TTC549 (cell line): ENCODE measurements at regions not wholly inside any gene's neighbourhood (a gene's known extent, or its start where the extent isn't known, plus 50 kb on each side); places are given as distances from the start of the nearest gene placed in this dataset.
"Not testable (repeated sequence)": the region's sequence is repeated elsewhere in the genome, so short reads cannot be mapped to it uniquely, and the experiment has no call there.

Experiments used
- FAIRE-seq: peaks from 2 replicates; lab custom pipeline; 2012; peaks lifted over from hg19 to GRCh38; lab: Jason Lieb, UNC

DNA sequence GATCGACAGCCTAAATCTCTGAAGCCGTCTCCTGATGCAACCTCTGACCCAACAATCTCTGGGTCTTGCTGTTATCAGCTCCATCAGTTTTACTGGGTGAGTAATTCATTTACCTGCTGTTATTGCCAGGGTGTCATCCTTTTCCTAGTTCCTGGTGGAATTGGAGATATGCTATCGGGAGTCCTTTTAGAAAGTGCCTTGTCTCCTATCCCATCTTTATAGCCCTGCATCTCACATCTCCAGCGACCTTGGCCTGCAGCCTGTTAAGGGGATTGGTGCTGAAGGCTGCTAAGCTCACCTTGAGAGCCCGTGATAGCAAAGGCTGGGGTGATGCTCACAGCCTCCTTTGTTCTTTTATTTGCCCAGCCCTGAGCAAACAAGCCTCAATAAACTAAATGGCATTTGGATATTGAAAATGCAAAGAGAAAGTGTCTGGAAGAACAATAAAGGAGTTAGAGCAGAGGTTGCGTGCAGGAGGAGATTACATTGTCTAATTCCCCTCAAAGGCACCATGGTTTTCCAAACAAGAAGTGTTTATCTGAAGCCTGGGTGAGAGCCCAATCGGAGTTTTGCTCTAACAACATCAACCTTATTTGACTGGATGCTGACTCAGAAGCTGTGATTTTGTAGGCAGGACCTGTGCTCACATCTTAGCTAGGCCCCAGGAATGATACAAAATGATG lies 101.8 kb downstream of the RPLP1 start:
- FAIRE-seq: no peak

DNA sequence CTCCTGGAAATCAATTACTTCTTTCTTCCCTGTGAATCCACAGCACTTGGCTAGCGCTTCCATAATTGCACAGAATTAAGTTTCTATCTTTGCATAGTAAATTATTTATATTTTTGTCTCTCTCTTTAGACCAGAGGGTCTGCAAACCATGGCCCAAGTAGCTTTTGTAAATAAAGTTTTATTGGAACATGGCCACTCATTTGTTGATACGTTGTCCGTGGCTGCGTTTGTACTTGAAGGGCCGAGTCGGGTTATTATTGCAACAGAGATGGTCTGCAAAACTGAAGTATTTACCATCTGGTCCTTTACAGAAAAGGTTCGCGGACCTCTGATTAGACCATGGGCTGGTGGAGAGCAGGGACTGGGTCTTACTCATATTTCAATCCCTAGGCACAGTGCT lies 102.5 kb downstream of the RPLP1 start:
- no peak for FAIRE-seq

DNA sequence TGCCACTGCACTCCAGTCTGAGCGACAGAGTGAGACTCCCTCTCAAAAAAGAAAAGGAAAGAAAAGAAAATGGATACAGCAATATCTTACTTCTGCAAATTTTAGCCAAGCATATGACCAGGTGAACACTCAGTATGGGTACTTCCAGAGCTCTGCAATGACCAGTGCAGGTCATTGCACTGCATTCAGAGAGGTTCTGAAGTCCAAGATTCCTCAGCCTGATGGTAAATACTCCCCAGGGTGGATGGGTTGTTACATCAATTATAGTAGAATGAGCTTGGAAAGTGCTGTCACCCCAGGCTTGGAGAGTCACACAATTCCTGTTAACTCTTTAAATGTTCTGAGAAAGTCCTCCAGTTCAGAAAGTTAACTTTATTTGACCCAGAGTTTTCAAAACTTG lies 103.7 kb downstream of the RPLP1 start:
- FAIRE-seq: no peak

DNA sequence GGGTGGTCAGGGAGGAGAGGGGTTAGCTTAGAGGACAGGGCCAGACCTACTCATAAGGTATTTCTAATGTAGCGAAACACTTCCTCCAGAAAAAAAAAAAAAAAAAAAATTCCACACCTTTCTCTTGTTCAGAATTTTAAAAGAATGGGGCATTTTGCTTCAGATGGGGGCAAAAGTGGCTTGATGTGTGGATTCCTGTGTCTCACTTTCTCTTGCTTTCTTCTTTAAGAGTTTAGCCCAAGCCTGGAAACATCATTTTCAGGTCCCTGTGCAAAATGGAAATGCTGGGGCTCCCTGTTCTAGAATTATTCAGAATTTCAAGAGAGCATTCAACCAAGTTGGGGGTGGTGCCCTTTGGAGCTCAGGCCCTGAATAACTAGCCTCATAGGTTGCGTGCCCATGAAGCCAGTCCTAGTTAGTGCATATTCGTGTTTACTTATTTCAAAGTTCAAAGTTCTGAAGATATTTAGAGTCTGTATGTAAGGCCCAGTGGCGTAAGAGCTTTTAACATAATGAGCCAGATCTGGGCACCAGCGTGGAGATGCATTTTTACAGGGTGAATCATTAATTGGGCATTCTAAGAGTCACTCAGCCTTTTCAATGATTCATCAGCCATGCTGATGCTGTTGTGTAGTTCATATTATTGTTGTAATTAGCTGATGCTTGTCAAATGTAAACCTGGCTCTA lies 104.5 kb downstream of the RPLP1 start:
- no peak for FAIRE-seq

DNA sequence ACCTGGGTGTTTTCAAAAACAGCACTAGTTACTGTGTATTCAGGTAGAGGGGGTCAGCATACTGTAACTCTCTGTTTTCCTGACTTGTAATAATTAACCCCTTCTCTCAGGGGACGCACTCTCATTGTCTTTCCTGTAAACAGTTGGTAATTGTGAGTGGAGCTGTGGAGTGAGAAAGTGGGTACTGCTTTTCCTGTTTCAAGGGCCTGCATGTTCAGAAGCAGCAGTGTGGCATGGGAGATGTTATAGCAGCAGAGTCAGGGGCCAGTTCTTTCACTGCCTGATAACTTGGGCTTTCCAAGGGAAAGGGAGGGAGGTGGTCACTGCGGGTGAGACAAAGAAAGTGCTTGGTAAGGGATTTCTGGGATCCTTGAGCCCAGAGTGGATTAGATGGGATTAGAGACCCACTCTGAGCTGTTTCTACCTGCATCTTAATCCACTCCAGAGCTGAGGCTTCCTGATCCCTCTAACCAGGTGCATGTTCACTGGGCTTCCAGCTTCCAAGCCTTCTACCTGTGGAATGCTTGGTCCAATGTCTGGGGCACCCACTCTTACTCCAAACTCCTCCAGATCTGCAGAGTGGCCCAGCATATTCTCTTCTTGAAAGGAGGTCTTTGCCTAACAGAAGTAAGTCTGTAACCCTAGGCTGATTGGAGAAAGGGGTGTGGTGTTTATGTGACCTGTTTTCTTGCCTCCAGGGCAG lies 105.2 kb downstream of the RPLP1 start:
- no peak for FAIRE-seq

DNA sequence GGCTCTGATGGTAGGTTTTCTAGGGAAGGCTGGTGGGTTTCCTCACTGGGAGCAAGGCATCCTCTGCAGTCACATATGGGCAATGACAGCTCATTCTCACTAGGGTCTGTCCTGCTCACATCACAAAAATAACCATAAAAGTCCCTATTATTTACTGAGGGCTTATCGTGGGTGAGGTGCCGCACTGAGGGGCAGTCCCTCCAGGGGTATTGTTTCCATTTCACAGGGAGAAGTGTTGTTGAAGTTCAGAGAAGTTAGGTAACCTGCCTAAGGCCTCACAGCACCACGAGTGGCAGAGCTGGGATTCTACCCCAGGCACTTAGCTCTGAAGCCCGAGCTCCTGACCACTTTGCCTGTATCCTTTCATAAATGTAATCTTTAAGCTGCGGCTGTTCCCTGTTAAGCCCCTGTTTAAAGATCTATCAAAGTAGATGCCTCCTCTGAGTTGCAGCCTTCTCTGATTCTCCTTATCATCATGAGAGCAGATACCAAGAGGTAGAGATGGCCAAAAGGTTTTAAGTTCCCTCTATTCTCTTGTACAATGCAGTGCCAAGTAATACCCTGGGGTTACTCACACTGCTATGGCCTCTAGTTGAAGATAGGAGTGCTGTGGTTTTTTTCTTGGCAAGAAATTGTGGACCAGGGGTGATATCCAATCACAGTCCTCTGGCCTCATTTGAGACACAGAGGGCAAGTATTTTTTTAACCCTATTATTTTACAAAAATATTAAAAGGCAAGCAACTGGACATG lies 107.0 kb downstream of the RPLP1 start:
- FAIRE-seq: no peak

DNA sequence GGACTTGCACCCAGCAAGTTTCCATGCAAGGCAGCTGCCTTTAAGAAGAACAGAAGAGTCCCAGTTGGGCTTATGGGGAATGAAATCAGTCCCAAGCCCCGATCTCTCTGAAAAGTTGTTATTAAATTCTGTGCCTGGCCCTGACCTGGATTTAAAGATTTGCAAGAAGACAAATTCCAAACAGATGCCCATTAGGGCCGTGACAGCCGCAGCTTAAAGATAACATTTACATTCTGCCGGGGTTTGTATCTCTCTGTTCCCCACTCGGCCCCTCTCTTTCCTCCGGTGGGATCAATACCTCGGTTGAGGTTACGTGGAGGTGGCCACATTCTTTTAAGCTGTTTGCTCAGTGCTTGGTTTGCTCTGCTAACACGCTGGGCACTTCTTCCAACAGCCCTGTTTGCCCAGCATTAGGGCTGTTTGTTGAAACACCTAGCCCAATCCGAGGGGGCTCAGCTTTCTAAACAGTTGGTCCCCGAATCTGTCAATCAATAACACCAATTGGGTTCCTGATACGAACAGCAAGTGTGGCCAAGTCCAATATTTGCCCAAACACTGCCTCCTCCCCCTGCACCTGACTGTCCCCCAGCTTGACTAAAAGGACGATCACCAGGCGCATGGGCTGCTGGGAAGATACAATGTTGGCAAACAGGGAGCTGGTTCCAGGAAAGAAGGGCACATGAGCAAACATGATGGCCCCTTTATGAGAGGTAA lies 108.6 kb downstream of the RPLP1 start:
- FAIRE-seq: no peak

DNA sequence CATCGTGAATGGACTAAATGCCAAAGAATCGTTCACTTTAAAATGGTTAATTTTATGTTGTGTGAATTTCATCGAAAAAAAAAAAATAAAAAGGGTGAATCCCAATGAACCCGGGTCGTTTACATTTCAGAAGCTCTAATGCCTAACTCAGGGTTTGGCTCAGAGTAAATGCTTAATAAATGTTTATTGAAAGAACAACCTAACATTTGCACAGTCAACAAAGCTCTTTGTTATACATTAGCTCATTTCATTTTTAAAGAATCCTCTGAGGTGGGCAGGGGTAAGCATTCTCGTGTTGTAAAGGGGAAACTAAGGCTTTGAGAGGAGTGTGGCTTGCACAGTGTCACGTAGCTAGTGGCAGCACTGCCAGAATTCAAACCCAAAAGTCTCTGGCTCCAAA lies 109.5 kb downstream of the RPLP1 start:
- FAIRE-seq: no peak

DNA sequence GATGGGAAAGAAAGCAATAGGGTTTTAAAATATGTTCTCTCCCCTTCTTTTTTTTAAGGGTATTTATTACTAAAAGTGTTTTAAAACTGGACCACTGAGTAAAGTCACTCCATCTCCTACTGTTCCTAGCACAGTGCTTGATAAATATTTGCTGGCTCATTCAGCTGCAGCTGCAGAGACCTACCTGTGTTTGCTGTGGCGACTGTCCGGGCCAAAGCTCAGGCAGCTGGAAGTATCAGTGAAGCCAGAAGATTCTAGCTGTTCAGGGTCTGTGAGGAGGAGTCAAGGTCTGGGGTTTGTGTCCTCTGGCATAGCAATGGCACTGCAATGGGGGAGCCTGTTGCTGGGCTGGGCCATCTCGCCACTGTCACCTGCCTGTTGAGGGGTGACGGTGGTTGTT lies 109.9 kb downstream of the RPLP1 start:
- FAIRE-seq: no peak

DNA sequence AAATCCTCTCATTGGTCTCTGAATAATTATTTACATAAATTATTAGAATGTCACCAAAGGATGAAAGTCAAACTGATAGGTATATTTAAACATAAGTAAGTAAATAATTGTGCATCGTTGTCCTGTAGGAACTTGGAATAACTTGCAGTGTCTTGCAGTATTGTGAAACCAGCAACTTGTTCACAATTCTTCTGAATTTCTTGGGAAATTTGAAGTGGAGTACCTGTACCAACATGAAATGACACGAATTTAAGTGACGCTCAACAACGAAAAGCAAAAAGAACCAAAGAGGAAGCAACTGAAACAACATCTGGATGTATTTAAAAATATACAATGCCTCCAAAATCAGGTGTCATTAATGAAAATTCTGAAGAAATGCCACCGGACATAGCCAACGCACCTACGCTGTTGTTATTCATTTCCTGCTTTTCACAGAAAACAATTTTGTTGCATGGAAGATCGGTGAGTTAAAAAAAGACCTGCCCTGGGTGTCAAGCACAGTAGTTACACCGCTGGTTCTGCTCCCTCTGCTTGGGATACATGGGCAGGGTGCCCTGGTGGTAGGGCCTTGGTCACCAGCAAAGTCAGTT lies 112.5 kb downstream of the RPLP1 start:
- no peak for FAIRE-seq

DNA sequence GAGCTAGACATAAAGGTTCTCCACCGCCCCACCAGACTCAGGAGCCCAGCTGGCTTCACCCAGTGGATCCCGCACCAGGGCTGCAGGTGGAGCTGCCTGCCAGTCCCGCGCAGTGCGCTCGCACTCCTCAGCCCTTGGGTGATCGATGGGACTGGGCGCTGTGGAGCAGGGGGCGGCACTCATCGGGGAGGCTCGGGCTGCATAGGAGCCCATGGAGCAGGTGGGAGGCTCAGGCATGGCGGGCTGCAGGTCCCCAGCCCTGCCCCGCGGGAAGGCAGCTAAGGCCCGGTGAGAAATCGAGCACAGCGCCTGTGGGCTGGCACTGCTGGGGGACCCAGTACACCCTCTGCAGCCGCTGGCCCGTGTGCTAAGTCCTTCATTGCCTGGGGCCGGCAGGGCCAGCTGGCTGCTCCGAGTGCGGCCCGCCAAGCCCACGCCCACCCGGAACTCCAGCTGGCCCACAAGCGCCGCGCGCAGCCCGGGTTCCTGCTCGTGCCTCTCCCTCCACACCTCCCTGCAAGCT lies 114.7 kb downstream of the RPLP1 start:
- FAIRE-seq: not testable (repeated sequence)

DNA sequence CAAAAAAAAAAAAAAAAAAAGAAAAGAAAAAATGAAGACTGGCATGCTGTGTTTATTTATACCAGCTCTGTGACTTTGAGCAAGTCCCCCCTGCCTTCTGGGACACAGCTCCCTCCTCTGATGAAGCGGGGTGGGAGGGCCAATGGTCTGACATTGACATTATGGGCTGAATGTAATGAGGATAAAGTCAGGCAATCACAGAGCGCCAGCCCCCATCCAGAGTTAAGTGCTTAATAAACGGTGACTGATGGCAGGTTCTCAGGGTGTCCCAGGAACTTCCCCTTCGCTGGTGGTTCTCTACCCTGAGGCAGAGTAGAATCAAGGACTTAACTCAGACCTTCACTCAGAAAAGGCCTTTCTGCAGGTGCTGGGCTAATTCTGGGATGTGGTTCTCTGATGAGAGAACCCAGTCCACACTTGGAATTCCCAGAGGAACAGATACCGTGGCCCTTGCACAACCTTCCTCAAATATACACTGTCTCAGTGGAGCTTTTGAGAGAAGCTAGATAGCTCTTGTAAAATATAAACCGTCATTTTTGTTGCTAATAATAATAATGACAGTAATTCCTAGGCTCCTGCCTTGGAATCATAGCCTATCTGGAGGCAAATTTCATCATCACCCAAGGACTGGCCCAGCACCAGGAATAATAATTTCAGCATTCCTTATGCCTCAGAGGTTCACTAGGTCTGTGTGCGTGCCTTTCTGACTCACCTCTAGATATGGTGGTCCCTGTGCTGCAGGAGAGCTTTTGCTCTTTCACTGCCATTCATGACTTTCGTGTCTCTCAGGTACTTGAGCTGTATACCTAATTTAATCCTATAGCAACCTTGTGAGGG lies 115.8 kb downstream of the RPLP1 start:
- FAIRE-seq: no peak

DNA sequence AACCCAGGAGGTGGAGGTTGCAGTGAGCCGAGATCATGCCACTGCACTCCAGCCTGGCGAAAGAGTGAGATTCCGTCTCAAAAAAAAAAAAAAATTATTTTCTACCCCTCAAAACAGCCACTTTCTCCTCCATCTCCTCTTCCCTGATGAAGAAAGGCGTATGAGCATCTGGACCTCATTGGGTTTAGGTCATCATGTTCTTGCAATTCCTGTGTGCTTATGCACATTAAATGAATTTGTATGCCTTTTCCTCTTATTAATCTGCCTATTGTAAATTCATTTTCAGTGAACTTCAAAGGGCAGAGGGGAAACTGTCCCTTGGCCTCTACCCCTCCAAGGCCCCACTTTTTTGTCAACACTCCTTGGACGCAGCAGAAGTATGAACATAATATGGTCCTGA lies 117.8 kb downstream of the RPLP1 start:
- no peak for FAIRE-seq

DNA sequence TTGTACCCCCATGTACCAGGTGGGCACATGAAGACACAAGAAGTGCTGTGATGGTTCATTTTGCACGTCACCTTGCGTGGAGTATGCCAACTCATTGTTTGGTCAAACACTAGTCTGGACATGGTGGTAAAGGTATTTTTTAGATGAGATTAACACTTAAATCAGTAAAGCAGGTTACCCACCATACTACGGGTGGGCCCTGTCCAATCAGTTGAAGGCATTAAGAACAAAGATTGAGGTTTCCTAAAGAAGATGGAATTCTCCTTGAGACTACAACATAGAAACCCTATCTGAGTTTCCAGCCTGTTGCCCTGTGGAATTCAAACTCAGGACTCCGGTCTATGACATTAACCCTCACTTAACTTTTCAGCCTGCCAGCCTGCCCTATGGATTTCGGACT lies 118.4 kb downstream of the RPLP1 start:
- no peak for FAIRE-seq

DNA sequence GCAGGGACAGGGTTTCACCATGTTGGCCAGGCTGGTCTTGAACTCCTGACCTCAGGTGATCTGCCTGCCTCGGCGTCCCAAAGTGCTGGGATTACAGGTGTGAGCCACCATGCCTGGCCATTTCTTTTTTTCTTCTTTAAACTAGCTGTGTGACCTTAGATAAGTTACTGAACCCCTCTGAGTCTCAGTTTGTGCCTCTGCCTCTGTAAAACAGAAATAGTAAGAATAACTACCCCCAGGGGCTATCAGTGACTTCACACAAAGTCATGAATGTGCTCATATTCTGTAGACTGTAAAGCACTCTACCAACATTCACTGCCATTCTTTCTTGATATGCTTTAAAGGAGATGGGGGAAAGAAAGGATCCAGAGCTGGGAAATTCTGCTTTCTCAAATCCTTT lies 120.7 kb downstream of the RPLP1 start:
- not testable (repeated sequence) for FAIRE-seq

DNA sequence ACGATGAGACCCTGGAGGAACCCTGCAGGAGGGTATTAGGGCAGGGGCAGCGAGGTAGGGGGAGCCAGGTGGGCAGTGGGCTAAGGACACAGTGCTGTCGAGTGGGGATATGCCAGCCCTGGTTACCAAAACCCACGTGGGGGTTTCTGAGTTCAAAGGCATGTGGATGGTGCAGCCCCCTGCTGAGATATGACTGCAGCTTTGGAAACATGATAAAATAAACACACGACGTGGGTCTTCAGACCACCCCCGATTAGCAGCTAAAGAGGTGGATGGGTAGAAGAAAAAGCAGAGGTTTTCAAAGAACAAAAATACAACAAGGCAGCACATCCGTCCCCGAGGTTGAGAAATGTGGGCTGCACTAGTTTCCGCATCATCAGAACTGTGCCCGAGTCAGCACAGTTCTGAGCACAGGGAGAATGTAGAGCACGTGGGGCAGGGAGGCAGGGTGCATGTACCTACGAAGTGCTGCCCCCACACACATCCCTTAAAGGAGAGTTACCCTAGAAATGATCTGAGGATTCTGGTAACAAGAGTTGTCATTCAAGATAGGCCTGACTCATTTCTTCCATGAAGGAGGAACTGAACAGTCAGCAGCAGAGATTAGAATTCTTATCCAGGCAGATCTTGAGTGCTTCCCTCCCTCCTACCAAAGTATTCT lies 121.3 kb downstream of the RPLP1 start:
- FAIRE-seq: no peak

DNA sequence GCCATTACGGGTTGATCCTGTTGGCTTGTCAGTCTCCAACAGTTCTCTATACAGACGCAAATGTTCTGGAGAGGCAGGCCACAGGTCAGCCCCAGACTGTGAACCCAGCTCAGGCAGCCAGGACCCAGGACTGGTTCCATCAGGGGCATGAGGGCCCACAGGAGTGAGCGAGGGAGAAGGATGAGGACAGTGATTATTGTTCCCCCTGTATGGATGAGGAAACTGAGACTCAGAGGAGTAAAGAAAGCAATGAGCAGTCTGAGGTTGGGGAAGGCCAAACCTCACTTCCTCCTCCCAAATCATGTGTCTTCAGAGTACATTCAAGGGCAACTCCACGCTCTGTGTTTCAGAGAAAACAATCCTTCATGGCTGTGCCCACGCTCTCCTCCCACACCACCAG lies 121.9 kb downstream of the RPLP1 start:
- FAIRE-seq: no peak

DNA sequence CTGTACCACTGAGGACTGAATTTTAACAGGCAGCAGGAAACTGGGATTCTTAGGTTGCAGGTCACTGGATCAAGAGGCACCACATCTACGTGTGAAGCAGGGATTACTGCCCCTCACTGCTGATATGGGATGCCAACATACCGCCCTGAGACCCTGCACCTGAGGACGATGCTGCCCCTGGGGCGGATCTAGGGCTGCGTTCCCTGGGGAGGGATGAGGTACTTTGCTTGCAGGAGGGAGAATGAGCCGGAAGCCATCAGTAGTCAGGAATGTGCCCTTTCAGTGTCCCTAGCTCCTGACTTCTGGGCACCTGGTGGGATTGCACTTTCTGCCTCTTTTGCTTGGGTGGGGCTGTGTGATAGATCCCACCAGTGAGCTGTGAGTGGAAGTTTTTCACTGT lies 122.8 kb downstream of the RPLP1 start:
- no peak for FAIRE-seq

DNA sequence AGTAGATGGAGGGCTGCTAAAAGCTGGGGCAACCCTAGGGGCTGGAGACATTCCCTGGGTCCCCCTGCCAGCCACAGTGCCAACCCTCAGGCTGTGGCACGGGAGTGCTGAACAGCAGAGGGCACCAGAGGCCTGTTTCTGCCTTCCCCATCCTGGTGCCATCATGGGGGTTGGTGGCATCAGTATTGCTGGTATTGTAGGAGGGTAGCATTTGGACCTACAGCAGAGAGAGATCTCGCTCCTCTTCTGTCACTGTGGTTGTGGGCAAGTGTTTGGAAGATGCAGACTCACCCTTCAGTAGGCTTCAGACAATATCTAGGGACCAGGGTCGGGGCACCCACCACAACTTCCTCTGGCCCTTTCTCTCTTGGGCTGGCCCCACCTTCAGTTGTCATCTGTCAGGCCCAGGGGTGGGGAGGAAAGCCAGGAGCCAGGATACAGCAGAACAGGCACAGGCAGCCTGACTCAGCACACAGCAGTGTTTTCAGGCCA lies 123.5 kb downstream of the RPLP1 start:
- FAIRE-seq: no peak

DNA sequence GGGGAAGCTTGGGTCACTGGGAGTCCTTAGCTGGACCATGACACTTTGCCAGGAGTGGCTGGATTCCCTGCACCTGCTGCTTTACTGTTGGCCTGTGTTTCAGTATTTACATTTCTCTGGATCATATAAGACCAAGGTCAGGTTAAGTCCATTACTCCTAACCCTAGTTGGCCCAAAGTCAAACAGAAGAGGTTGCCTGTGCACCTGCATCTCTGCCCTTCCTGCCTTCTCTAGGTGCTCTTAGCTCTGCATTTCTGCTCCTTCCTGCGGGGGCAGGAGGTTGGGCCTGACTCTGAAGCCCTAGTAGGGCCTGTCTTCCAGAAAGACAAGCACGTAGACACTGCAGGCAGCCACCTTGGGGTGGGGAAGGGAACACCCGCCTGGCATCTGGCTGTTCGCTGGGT lies 124.3 kb downstream of the RPLP1 start:
- FAIRE-seq: no peak
